Keratinocyte (primary cell): ENCODE measurements at regions not wholly inside any gene's neighbourhood (a gene's known extent, or its start where the extent isn't known, plus 50 kb on each side); places are given as distances from the start of the nearest gene placed in this dataset.

Source experiments
- DNase-seq: peaks from one replicate; pipeline ENCODE4 v3.0.0-alpha.2; 2011; ENCODE audit warnings: low read depth, missing footprints, low spot score
- FAIRE-seq: peaks from 2 replicates; lab custom pipeline; 2011; peaks lifted over from hg19 to GRCh38; lab: Jason Lieb, UNC
- H2AFZ ChIP-seq: 2 replicates; pipeline ENCODE4 v1.6.0; 2012; ENCODE audit warnings: low read length, control low read depth, inconsistent platforms; ENCODE audit not compliant: control insufficient read depth
- H3K27ac ChIP-seq: 2 replicates; pipeline ENCODE4 v1.5.1; 2011; ENCODE audit warnings: low read length; ENCODE audit not compliant: control insufficient read depth, insufficient read depth
- H3K27me3 ChIP-seq: 3 replicates; pipeline ENCODE4 v1.6.0; 2011; ENCODE audit warnings: low read length; ENCODE audit not compliant: control insufficient read depth, insufficient read depth; ENCODE audit errors: extremely low read depth
- H3K36me3 ChIP-seq, 2 experiments: 2 replicates in 1 of 2; 3 replicates in 1 of 2; pipeline ENCODE4 v1.5.1; 2011; ENCODE audit warnings: low read length in 2 of 2, mild to moderate bottlenecking in 1 of 2; ENCODE audit not compliant: control insufficient read depth in 2 of 2, insufficient read depth in 2 of 2; ENCODE audit errors: extremely low read depth in 1 of 2
- H3K4me1 ChIP-seq: 3 replicates; pipeline ENCODE4 v1.5.1; 2011; ENCODE audit warnings: low read length; ENCODE audit not compliant: control insufficient read depth, insufficient read depth; ENCODE audit errors: extremely low read depth
- H3K4me2 ChIP-seq: 3 replicates; pipeline ENCODE4 v1.6.0; 2011; ENCODE audit warnings: low read depth, low read length; ENCODE audit not compliant: control insufficient read depth, insufficient read depth; ENCODE audit errors: extremely low read depth
- H3K4me3 ChIP-seq, 3 experiments: fragments of 200-600 bp in 1 of 3; sonication (generic) in 1 of 3; 2 replicates in 2 of 3; 3 replicates in 1 of 3; pipeline ENCODE4 v1.5.1; 2011 to 2016; ENCODE audit warnings: low read length in 3 of 3, mild to moderate bottlenecking in 3 of 3, control low read depth in 2 of 3, inconsistent platforms in 1 of 3, low read depth in 1 of 3, mixed read lengths in 1 of 3, mixed run types in 1 of 3, moderate library complexity in 1 of 3; ENCODE audit not compliant: control insufficient read depth in 2 of 3, insufficient read depth in 2 of 3; ENCODE audit errors: extremely low read depth in 1 of 3
- H3K79me2 ChIP-seq: 2 replicates; pipeline ENCODE4 v1.6.0; 2012; ENCODE audit warnings: low read length; ENCODE audit not compliant: control insufficient read depth, insufficient read depth
- H3K9ac ChIP-seq: 3 replicates; pipeline ENCODE4 v1.6.0; 2011; ENCODE audit warnings: low read length; ENCODE audit not compliant: control insufficient read depth, insufficient read depth; ENCODE audit errors: extremely low read depth
- H3K9me1 ChIP-seq: 3 replicates; pipeline ENCODE4 v1.6.0; 2011; ENCODE audit warnings: low read length; ENCODE audit not compliant: control insufficient read depth, insufficient read depth; ENCODE audit errors: extremely low read depth
- H3K9me3 ChIP-seq: 2 replicates; pipeline ENCODE4 v1.5.1; 2012; ENCODE audit warnings: low read depth, low read length; ENCODE audit not compliant: control insufficient read depth
- H4K20me1 ChIP-seq: 3 replicates; pipeline ENCODE4 v1.6.0; 2011; ENCODE audit warnings: low read length; ENCODE audit not compliant: control insufficient read depth, insufficient read depth; ENCODE audit errors: extremely low read depth
- CTCF ChIP-seq, 3 experiments: IDR thresholded peaks in 1 of 3; conservative IDR thresholded peaks in 1 of 3; optimal IDR thresholded peaks in 1 of 3; 2 replicates in 2 of 3; 3 replicates in 1 of 3; pipeline versions ENCODE3 to v1.5.1; 2011; ENCODE audit warnings: low read length in 3 of 3, mild to moderate bottlenecking in 3 of 3, moderate library complexity in 2 of 3, control low read depth in 1 of 3, inconsistent platforms in 1 of 3; ENCODE audit not compliant: insufficient read depth in 2 of 3; ENCODE audit errors: extremely low read depth in 1 of 3
- EZH2 ChIP-seq: IDR thresholded peaks from one replicate; pipeline ENCODE4 v1.6.1; 2012; ENCODE audit warnings: inconsistent platforms, mild to moderate bottlenecking, low read length, moderate library complexity
- dilution Hi-C: fragments of 300-500 bp; cut with MboI; formaldehyde crosslinking; loops from one replicate; pipeline ENCODE4 v1.7.0; 2020; ENCODE audit warnings: low sequenced_read_pairs; ENCODE audit not compliant: extremely low pct_ligation_motif_present

- no peak overlapping the region for H2AFZ ChIP-seq
- no peaks in the 10 kb centered on the region for H3K27me3 ChIP-seq
- H3K9me3 ChIP-seq: no peaks in the 10 kb centered on the region
- no peak overlapping the region for H3K4me3 ChIP-seq
- dilution Hi-C loops: no loop called here
- no peak overlapping the region for H3K9ac ChIP-seq
- DNase-seq: no peak
- no peak for FAIRE-seq
- no peaks in the 10 kb centered on the region for H3K9me1 ChIP-seq
- no peaks in the 10 kb centered on the region for H3K36me3 ChIP-seq
- no peaks in the 10 kb centered on the region for H4K20me1 ChIP-seq
- no peaks in the 10 kb centered on the region for H3K79me2 ChIP-seq
- H3K27ac ChIP-seq: no peak overlapping the region
- no peaks in the 10 kb centered on the region for H3K4me1 ChIP-seq
- no peak for TF ChIP-seq CTCF (optimal IDR thresholded peaks at IDR 0.05 in 1 of 3, IDR thresholded peaks at IDR 0.05 in 1 of 3, conservative IDR thresholded peaks at IDR 0.05 in 1 of 3; ENCODE audit: extremely low read depth in 1 of 3, insufficient read depth in 2 of 3, low read length in 3 of 3)
- TF ChIP-seq EZH2: no peak
- H3K4me2 ChIP-seq: no peak overlapping the region
These were observed 745.3 kb upstream of the ZEB2 start for GRCh38 chr2:145265244-145265643.

GRCh38 chr2:145260674-145261073 lies 740.8 kb upstream of the ZEB2 start:
- no peak overlapping the region for H3K4me3 ChIP-seq
- H3K36me3 ChIP-seq: no peaks in the 10 kb centered on the region
- H3K4me2 ChIP-seq: no peak overlapping the region
- TF ChIP-seq EZH2: no peak
- TF ChIP-seq CTCF (optimal IDR thresholded peaks at IDR 0.05 in 1 of 3, IDR thresholded peaks at IDR 0.05 in 1 of 3, conservative IDR thresholded peaks at IDR 0.05 in 1 of 3; ENCODE audit: extremely low read depth in 1 of 3, insufficient read depth in 2 of 3, low read length in 3 of 3): no peak
- no peaks in the 10 kb centered on the region for H3K79me2 ChIP-seq
- no peaks in the 10 kb centered on the region for H3K9me3 ChIP-seq
- H3K27me3 ChIP-seq: no peaks in the 10 kb centered on the region
- H3K27ac ChIP-seq: no peak overlapping the region
- dilution Hi-C loops: no loop called here
- H3K9me1 ChIP-seq: no peaks in the 10 kb centered on the region
- FAIRE-seq (no peak), DNase-seq (no peak)
- H3K4me1 ChIP-seq: no peaks in the 10 kb centered on the region
- H4K20me1 ChIP-seq: no peaks in the 10 kb centered on the region
- H3K9ac ChIP-seq: no peak overlapping the region
- H2AFZ ChIP-seq: no peak overlapping the region
